ENCODE measurements at regions not wholly inside any gene's neighbourhood (a gene's known extent, or its start where the extent isn't known, plus 50 kb on each side); places are given as distances from the start of the nearest gene placed in this dataset.

DNA sequence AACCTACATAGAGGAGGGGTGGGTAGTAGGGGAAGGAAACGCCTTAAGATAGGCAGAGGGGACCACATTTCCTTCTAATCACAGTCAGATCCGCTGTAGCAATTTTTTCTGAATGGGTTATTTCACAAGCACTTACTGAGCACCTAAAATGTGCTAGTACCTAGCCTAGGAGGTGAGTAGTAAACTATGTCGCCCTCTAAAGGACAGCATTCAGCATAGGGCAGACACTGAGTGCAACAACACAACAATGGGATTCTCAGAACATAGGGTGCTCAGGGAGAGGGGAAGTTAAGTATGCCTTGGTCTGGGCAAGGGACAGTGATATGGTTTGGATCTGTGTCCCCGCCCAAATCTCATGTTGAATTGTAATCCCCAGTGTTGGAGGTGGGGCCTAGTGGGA, 166.1 kb upstream of the RAB6C start:
- Histone ChIP-seq H3K27me3 (ENCODE audit: low read depth) (peaks cover 48% of the 10 kb centered on the region), H3K36me3 (no peaks in the 10 kb centered on the region), H3K4me3 (no peak overlapping the region), H3K9me3 (replicated peaks) (peaks cover 20% of the 10 kb centered on the region), H3K27ac (replicated peaks) (no peak overlapping the region), H3K4me1 (no peaks in the 10 kb centered on the region)
- no peak for DNase-seq
- TF ChIP-seq CTCF (IDR thresholded peaks at IDR 0.05; ENCODE audit: borderline replicate concordance) = no peak
- intact Hi-C loops (cut with micrococcal nuclease) = no loop called here

GRCh38 chr2:129816813-129817574, 162.5 kb upstream of the RAB6C start:
- Histone ChIP-seq H3K27ac (replicated peaks) (no peak overlapping the region), H3K4me1 (peaks cover 7% of the 10 kb centered on the region), H3K4me3 (no peak overlapping the region), H3K36me3 (no peaks in the 10 kb centered on the region), H3K9me3 (replicated peaks) (peaks cover 20% of the 10 kb centered on the region), H3K27me3 (ENCODE audit: low read depth) (peaks cover 20% of the 10 kb centered on the region)
- no peak for TF ChIP-seq CTCF (IDR thresholded peaks at IDR 0.05; ENCODE audit: borderline replicate concordance)
- DNase-seq = no peak
- intact Hi-C loops (cut with micrococcal nuclease) = no loop called here

DNA sequence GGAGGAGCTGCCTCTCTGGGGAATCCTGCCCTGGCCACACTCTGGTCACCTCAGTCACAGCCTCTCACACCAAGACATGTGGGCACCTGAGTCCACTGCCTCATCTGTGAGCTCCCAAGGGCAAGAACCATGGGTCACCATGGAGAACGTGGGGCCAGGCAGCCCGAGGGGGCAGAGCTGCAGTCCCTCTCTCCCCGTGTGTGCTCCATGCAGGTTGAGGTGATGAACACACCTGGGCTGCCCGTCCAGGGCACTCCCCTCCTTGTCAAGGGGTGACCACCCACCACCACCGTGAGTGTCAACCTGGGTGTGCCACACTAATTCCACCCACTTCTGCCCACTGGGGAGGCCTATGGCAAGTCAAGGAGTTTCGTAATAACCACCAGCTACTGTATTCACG, 159.6 kb upstream of the RAB6C start:
- Histone ChIP-seq H3K27ac (replicated peaks) (no peak overlapping the region), H3K4me1 (peaks cover 7% of the 10 kb centered on the region), H3K9me3 (replicated peaks) (peaks cover 16% of the 10 kb centered on the region), H3K27me3 (ENCODE audit: low read depth) (peaks cover 14% of the 10 kb centered on the region), H3K36me3 (no peaks in the 10 kb centered on the region), H3K4me3 (no peak overlapping the region)
- TF ChIP-seq CTCF (IDR thresholded peaks at IDR 0.05; ENCODE audit: borderline replicate concordance) = no peak
- intact Hi-C loops (cut with micrococcal nuclease) = no loop called here
- DNase-seq = no peak

- no peaks in the 10 kb centered on the region for H3K36me3 ChIP-seq
- no peak overlapping the region for H3K27ac ChIP-seq (replicated peaks)
- intact Hi-C loops (cut with micrococcal nuclease) = no loop called here
- peaks cover 4% of the 10 kb centered on the region for H3K27me3 ChIP-seq (ENCODE audit: low read depth)
- TF ChIP-seq CTCF (IDR thresholded peaks at IDR 0.05; ENCODE audit: borderline replicate concordance) = no peak
- H3K4me3 ChIP-seq = no peak overlapping the region
- H3K4me1 ChIP-seq = peaks cover 7% of the 10 kb centered on the region
- peak; percentile 46 for DNase-seq
- H3K9me3 ChIP-seq (replicated peaks) = peaks cover 5% of the 10 kb centered on the region
These were observed 158.6 kb upstream of the RAB6C start for GRCh38 chr2:129820908-129821307.

DNA sequence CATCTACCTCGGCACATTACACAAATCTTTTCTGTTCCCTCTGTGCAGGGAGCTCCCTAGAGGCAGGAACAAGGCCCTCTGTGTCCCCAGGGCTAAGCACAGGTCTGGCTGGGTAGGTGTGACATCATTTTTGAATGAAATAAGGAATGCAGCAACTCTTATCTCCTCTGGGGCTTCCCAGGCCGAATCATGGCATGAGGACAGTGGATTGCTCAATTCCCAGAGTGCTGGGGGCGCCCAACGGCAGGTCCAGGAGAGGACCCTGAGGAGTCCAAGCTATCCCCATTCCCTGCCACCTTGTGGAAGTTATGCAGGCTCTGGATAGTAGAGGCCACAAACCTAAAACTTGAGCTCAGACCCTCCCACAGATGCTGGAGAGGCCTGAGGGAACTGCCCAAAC, 158.0 kb upstream of the RAB6C start:
- H3K27me3 ChIP-seq (ENCODE audit: low read depth) = no peaks in the 10 kb centered on the region
- TF ChIP-seq CTCF (IDR thresholded peaks at IDR 0.05; ENCODE audit: borderline replicate concordance) = no peak
- no peak overlapping the region for H3K27ac ChIP-seq (replicated peaks)
- no peak for DNase-seq
- H3K36me3 ChIP-seq = no peaks in the 10 kb centered on the region
- no peak overlapping the region for H3K4me3 ChIP-seq
- intact Hi-C loops (cut with micrococcal nuclease) = no loop called here
- peaks cover under 1% of the 10 kb centered on the region for H3K9me3 ChIP-seq (replicated peaks)
- peaks cover 7% of the 10 kb centered on the region for H3K4me1 ChIP-seq

Measured in left ventricle myocardium inferior (tissue), 1 donor.